ENCODE measurements at regions not wholly inside any gene's neighbourhood (a gene's known extent, or its start where the extent isn't known, plus 50 kb on each side); places are given as distances from the start of the nearest gene placed in this dataset.

GRCh38 chrX:95290455-95290854 lies 1394.2 kb upstream of the DIAPH2 start (continued):
- TF ChIP-seq CHD7 (IDR thresholded peaks at IDR 0.05; ENCODE audit: insufficient replicate concordance, low read length): no peak
- no peak for TF ChIP-seq ZNF274 (IDR thresholded peaks at IDR 0.05; ENCODE audit: borderline replicate concordance, extremely low read depth, low read length)

All from H1 (cell line).